B cell (primary cell): ENCODE measurements at regions not wholly inside any gene's neighbourhood (a gene's known extent, or its start where the extent isn't known, plus 50 kb on each side); places are given as distances from the start of the nearest gene placed in this dataset.

Source experiments
- ATAC-seq: fragments of 200-7000 bp; cut with Tn5 transposase; one replicate; pipeline ENCODE4 v1.10.0; 2021; ENCODE audit warnings: low read depth, mild to moderate bottlenecking, moderate number of reproducible peaks, moderate library complexity
- CTCF ChIA-PET: fragments of 350-600 bp; sonication (Branson Sonifier 250); formaldehyde crosslinking; loops from one replicate; lab custom pipeline; 2021; ENCODE audit warnings: antibody characterized with exemption, inconsistent platforms; lab: Charles Lee
- POLR2A ChIA-PET: fragments of 350-600 bp; sonication (Branson Sonifier 250); formaldehyde crosslinking; loops from one replicate; lab custom pipeline; 2021; ENCODE audit warnings: antibody characterized with exemption; lab: Charles Lee
- DNase-seq: peaks from one replicate; pipeline ENCODE4 v3.0.0; 2013
- H2AFZ ChIP-seq: 2 replicates; pipeline ENCODE4 v1.6.1; 2012; ENCODE audit warnings: mild to moderate bottlenecking, low read depth, low read length; ENCODE audit not compliant: insufficient read depth, poor library complexity, severe bottlenecking
- H3K27ac ChIP-seq, 2 donors: 1 replicate in 1 of 2; 2 replicates in 1 of 2; pipeline ENCODE4 v1.5.1; 2012 to 2013; ENCODE audit warnings: low read length in 2 of 2, mild to moderate bottlenecking in 2 of 2, moderate library complexity in 1 of 2
- H3K27me3 ChIP-seq, 4 experiments: fragments of 200-600 bp in 1 of 4; sonication (generic) in 1 of 4; replicated peaks in 1 of 4; 1 replicate in 2 of 4; 2 replicates in 2 of 4; pipeline versions ENCODE4 v1.6.1 to v1.7.0; 2013 to 2016; ENCODE audit warnings: low read length in 3 of 4, mild to moderate bottlenecking in 2 of 4, mixed read lengths in 1 of 4, moderate library complexity in 1 of 4; ENCODE audit not compliant: insufficient read depth in 4 of 4, control insufficient read depth in 3 of 4; ENCODE audit errors: control extremely low read depth in 1 of 4
- H3K36me3 ChIP-seq, 2 experiments: replicated peaks in 1 of 2; 1 replicate in 1 of 2; 2 replicates in 1 of 2; pipeline versions ENCODE4 v1.6.1 to v1.7.1; 2013; ENCODE audit warnings: low read length in 1 of 2; ENCODE audit not compliant: insufficient read depth in 2 of 2, control insufficient read depth in 1 of 2; ENCODE audit errors: control extremely low read depth in 1 of 2, extremely low read depth in 1 of 2
- H3K4me1 ChIP-seq, 2 donors: fragments of 200-600 bp in 1 of 2; sonication (generic) in 1 of 2; 1 replicate in 1 of 2; 2 replicates in 1 of 2; pipeline versions ENCODE4 v1.5.1 to v1.6.1; 2013 to 2017; ENCODE audit warnings: low read length in 2 of 2; ENCODE audit not compliant: control insufficient read depth in 2 of 2, insufficient read depth in 2 of 2
- H3K4me2 ChIP-seq: replicated peaks from 2 replicates; pipeline ENCODE3; 2012; ENCODE audit warnings: mild to moderate bottlenecking, low read depth, low read length; ENCODE audit not compliant: poor library complexity, severe bottlenecking
- H3K4me3 ChIP-seq, 5 experiments: fragments of 200-600 bp in 1 of 5; sonication (generic) in 1 of 5; 1 replicate in 3 of 5; 2 replicates in 2 of 5; pipeline versions ENCODE4 v1.5.1 to v1.7.0; 2011 to 2016; ENCODE audit warnings: low read length in 4 of 5, mild to moderate bottlenecking in 4 of 5, low read depth in 2 of 5, control low read depth in 1 of 5, moderate library complexity in 1 of 5; ENCODE audit not compliant: insufficient read depth in 1 of 5; ENCODE audit errors: control extremely low read depth in 1 of 5, extremely low read depth in 1 of 5
- H3K79me2 ChIP-seq: fragments of 200-600 bp; sonication (generic); one replicate; pipeline ENCODE4 v1.6.0; 2016; ENCODE audit warnings: low read length; ENCODE audit not compliant: control insufficient read depth, insufficient read depth
- H3K9ac ChIP-seq: fragments of 200-600 bp; sonication (generic); 2 replicates; pipeline ENCODE4 v1.6.1; 2017; ENCODE audit warnings: mild to moderate bottlenecking, low read length, moderate library complexity
- H3K9me3 ChIP-seq, 3 donors: one replicate each; pipeline versions ENCODE4 v1.6.1 to v1.7.1; 2013; ENCODE audit warnings: low read length in 2 of 3; ENCODE audit not compliant: control insufficient read depth in 2 of 3, insufficient read depth in 1 of 3; ENCODE audit errors: control extremely low read depth in 1 of 3
- H4K20me1 ChIP-seq: 2 replicates; pipeline ENCODE4 v1.6.0; 2012; ENCODE audit warnings: mild to moderate bottlenecking, low read length; ENCODE audit not compliant: insufficient read depth, control insufficient read depth, poor library complexity, severe bottlenecking
- H3K27ac Mint-ChIP-seq: one replicate; pipeline ENCODE4 v1.8.0; 2021; ENCODE audit warnings: mixed read lengths
- H3K27me3 Mint-ChIP-seq: one replicate; pipeline ENCODE4 v1.8.0; 2021; ENCODE audit warnings: mixed read lengths
- H3K4me1 Mint-ChIP-seq: one replicate; pipeline ENCODE4 v1.8.0; 2021; ENCODE audit warnings: mixed read lengths
- H3K4me3 Mint-ChIP-seq: one replicate; pipeline ENCODE4 v1.8.0; 2021; ENCODE audit warnings: mixed read lengths
- H3K9me3 Mint-ChIP-seq: one replicate; pipeline ENCODE4 v1.8.0; 2022; ENCODE audit warnings: mixed read lengths; ENCODE audit not compliant: insufficient read depth
- CTCF ChIP-seq: fragments of 200-600 bp; IDR thresholded peaks from one replicate; pipeline ENCODE4 v1.8.0; 2022; ENCODE audit warnings: antibody characterized with exemption, mild to moderate bottlenecking
- EZH2 ChIP-seq: IDR thresholded peaks from 2 replicates; pipeline ENCODE4 v1.6.1; 2012; ENCODE audit warnings: borderline replicate concordance, low read depth, mild to moderate bottlenecking, moderate library complexity, low read length; ENCODE audit not compliant: insufficient read depth, poor library complexity, severe bottlenecking
- WGBS: methylation state at CpG from one replicate; pipeline ENCODE4 v1.1.5; 2013; ENCODE audit warnings: missing lambda C conversion rate; ENCODE audit not compliant: insufficient coverage; 5-methylcytosine and 5-hydroxymethylcytosine counted together
- intact Hi-C: fragments of 100-400 bp; cut with micrococcal nuclease; formaldehyde crosslinking; loops from one replicate; pipeline ENCODE4 v1.10.0; 2022

DNA sequence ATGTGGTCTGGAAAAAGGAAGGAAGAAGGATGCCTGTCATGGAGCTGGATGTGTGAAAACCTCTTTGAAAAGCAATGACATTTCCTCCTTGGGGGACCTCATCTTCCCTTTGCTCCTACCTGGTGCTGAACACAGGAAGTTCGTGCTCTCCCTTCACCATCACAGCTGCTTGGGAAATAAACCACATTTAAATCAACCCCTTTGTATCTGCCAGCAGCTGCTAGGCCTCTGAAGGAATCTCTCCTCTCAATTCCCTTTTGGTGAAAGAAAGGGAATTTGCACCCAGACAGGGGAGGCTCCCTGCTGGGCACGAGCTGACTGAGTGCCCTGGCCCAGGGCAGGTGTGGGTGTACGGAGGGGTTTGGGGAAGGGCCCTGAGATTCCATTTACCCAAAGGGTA, 437.7 kb downstream of the TSHZ3 start:
- WGBS, result 57% methylated on average over 3 of the region's 3 CpGs
- ChIA-PET POLR2A (no interaction called here), CTCF (no interaction called here)
- Histone ChIP-seq H4K20me1 (no peaks in the 10 kb centered on the region), H3K9ac (no peak overlapping the region), H3K27ac (no peak overlapping the region), H3K4me3 (no peak overlapping the region), H3K4me2 (no peak overlapping the region), H3K9me3 (peaks cover 0 to 46% (median 0%) of the 10 kb centered on the region in 3 donors), H3K79me2 (no peaks in the 10 kb centered on the region), H3K4me1 (no peaks in the 10 kb centered on the region), H3K36me3 (no peaks in the 10 kb centered on the region), H2AFZ (no peak overlapping the region), H3K27me3 (no peaks in the 10 kb centered on the region)
- H3K27me3 Mint-ChIP-seq, result no peaks in the 10 kb centered on the region
- DNase-seq, result no peak
- H3K9me3 Mint-ChIP-seq, result no peaks in the 10 kb centered on the region
- no peak overlapping the region for H3K27ac Mint-ChIP-seq
- ATAC-seq, result no peak
- TF ChIP-seq CTCF (no peak), EZH2 (no peak)
- intact Hi-C loops, result no loop called here
- no peak overlapping the region for H3K4me3 Mint-ChIP-seq
- H3K4me1 Mint-ChIP-seq, result no peaks in the 10 kb centered on the region

DNA sequence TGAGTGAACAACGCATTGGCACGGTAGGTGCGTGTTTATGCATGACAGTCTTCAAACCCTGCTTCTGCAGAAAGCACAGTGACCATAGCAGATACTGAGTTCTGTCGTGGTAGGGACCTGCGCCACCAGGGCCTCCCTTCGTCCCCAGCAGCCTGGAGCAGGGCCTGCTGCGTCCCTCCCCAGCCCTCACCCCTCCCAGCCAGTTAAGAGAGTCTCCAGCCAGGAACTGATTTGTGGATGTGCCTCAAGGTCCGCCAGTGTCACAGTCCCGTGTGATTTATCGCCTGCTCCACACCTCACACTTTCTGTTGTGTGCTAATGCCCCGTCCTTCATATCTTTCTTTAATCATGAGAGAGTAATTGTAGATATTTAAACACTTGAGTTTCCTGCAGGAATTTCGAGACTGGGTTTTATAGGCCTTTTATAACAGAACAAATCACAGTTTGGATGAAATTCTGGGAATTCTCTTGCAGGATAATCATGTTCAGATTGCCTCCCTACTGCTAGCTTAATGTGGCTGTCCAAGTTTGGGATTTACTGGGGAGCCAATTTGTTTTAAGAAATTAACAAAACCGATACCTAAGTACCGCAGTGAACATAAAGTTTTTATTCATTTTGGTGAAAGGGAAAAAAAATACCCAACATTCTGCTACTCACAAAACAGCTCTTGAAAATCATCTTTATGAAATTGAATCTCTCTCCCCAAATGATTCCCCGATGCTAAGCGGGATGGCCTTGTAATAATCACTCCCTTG, 438.6 kb downstream of the TSHZ3 start:
- no peaks in the 10 kb centered on the region for H3K4me1 Mint-ChIP-seq
- TF ChIP-seq EZH2 (no peak), CTCF (no peak)
- H2AFZ ChIP-seq, result no peak overlapping the region
- H3K4me3 Mint-ChIP-seq, result no peak overlapping the region
- WGBS, result 95% methylated on average over 9 of the region's 16 CpGs
- no peak overlapping the region for H3K4me2 ChIP-seq
- H3K27ac ChIP-seq, result no peak overlapping the region
- peaks cover 0 to 42% (median 0%) of the 10 kb centered on the region in 3 donors for H3K9me3 ChIP-seq
- H3K79me2 ChIP-seq, result no peaks in the 10 kb centered on the region
- H3K9me3 Mint-ChIP-seq, result no peaks in the 10 kb centered on the region
- no peaks in the 10 kb centered on the region for H4K20me1 ChIP-seq
- no peak overlapping the region for H3K9ac ChIP-seq
- ATAC-seq (no peak), DNase-seq (no peak)
- no peaks in the 10 kb centered on the region for H3K27me3 Mint-ChIP-seq
- ChIA-PET CTCF (no interaction called here), POLR2A (no interaction called here)
- no peaks in the 10 kb centered on the region for H3K36me3 ChIP-seq
- H3K4me1 ChIP-seq, result no peaks in the 10 kb centered on the region
- no peak overlapping the region for H3K27ac Mint-ChIP-seq
- intact Hi-C loops, result no loop called here
- H3K4me3 ChIP-seq, result no peak overlapping the region
- H3K27me3 ChIP-seq, result no peaks in the 10 kb centered on the region
